Suppressor macrophage treated with lipopolysaccharide for 4 hours (primary cell): ENCODE measurements at regions not wholly inside any gene's neighbourhood (a gene's known extent, or its start where the extent isn't known, plus 50 kb on each side); places are given as distances from the start of the nearest gene placed in this dataset.
A peak's percentile ranks its signal among the peaks of the same experiment; 100 is the strongest.

Experiments used
- DNase-seq: peaks from one replicate; pipeline ENCODE4 v3.0.0-alpha.2; 2020

- DNase-seq, result no peak
Measured at GRCh38 chr3:30341079-30341478, 265.3 kb upstream of the TGFBR2 start.

GRCh38 chr3:30341851-30342250 lies 264.6 kb upstream of the TGFBR2 start:
- no peak for DNase-seq

GRCh38 chr3:30342318-30343060 lies 263.9 kb upstream of the TGFBR2 start:
- no peak for DNase-seq

- DNase-seq, result no peak
Measured at GRCh38 chr3:30343067-30343831, 263.2 kb upstream of the TGFBR2 start.

- DNase-seq, result no peak
Measured at GRCh38 chr3:30343861-30344260, 262.5 kb upstream of the TGFBR2 start.

GRCh38 chr3:30344288-30344687 lies 262.1 kb upstream of the TGFBR2 start:
- DNase-seq, result no peak

GRCh38 chr3:30346933-30347320 lies 259.5 kb upstream of the TGFBR2 start:
- no peak for DNase-seq

- peak; percentile 41 for DNase-seq
Measured at GRCh38 chr3:30347679-30348216, 258.7 kb upstream of the TGFBR2 start.

GRCh38 chr3:30349507-30349906 lies 256.9 kb upstream of the TGFBR2 start:
- DNase-seq, result no peak

GRCh38 chr3:30350011-30350410 lies 256.4 kb upstream of the TGFBR2 start:
- DNase-seq, result no peak

GRCh38 chr3:30350901-30351300 lies 255.5 kb upstream of the TGFBR2 start:
- no peak for DNase-seq

- no peak for DNase-seq
Measured at GRCh38 chr3:30352410-30353318, 253.7 kb upstream of the TGFBR2 start.

GRCh38 chr3:30353711-30354467 lies 252.5 kb upstream of the TGFBR2 start:
- no peak for DNase-seq

- DNase-seq, result no peak
Measured at GRCh38 chr3:30354513-30354912, 251.9 kb upstream of the TGFBR2 start.

GRCh38 chr3:30354972-30355371 lies 251.4 kb upstream of the TGFBR2 start:
- no peak for DNase-seq

- DNase-seq, result peak; percentile 18
Measured at GRCh38 chr3:30355622-30356021, 250.8 kb upstream of the TGFBR2 start.

- DNase-seq, result no peak
Measured at GRCh38 chr3:30356866-30357753, 249.3 kb upstream of the TGFBR2 start.

- DNase-seq, result no peak
Measured at GRCh38 chr3:30357897-30358296, 248.5 kb upstream of the TGFBR2 start.

- DNase-seq, result no peak
Measured at GRCh38 chr3:30358871-30359270, 247.5 kb upstream of the TGFBR2 start.

- DNase-seq, result peak; percentile 11
Measured at GRCh38 chr3:30368978-30369377, 237.4 kb upstream of the TGFBR2 start.

- DNase-seq, result no peak
Measured at GRCh38 chr3:30370681-30371271, 235.6 kb upstream of the TGFBR2 start.
